GM21390 (cell line): ENCODE measurements at regions not wholly inside any gene's neighbourhood (a gene's known extent, or its start where the extent isn't known, plus 50 kb on each side); places are given as distances from the start of the nearest gene placed in this dataset.
"Not testable (repeated sequence)": the region's sequence is repeated elsewhere in the genome, so short reads cannot be mapped to it uniquely, and the experiment has no call there.

Experiments used
- ATAC-seq: cut with Tn5 transposase; IDR thresholded peaks from one replicate; pipeline ENCODE4 v1.9.1; 2021; ENCODE audit not compliant: unreplicated experiment

- ATAC-seq: no peak
Measured at GRCh38 chr1:88488237-88488636, 195.8 kb upstream of the PKN2 start.

GRCh38 chr1:88490676-88491075 is 193.4 kb upstream of the PKN2 start:
- no peak for ATAC-seq

GRCh38 chr1:88499671-88500070 is 184.4 kb upstream of the PKN2 start:
- no peak for ATAC-seq

GRCh38 chr1:88502886-88503285 is 181.2 kb upstream of the PKN2 start:
- no peak for ATAC-seq

- ATAC-seq: no peak
Measured at GRCh38 chr1:88503646-88504045, 180.4 kb upstream of the PKN2 start.

- no peak for ATAC-seq
Measured at GRCh38 chr1:88504601-88505000, 179.5 kb upstream of the PKN2 start.

- ATAC-seq: no peak
Measured at GRCh38 chr1:88509379-88509778, 174.7 kb upstream of the PKN2 start.

GRCh38 chr1:88514544-88515060 is 169.5 kb upstream of the PKN2 start:
- no peak for ATAC-seq

- not testable (repeated sequence) for ATAC-seq
Measured at GRCh38 chr1:88517499-88517898, 166.6 kb upstream of the PKN2 start.

- no peak for ATAC-seq
Measured at GRCh38 chr1:88519156-88519555, 164.9 kb upstream of the PKN2 start.

GRCh38 chr1:88523854-88524528 is 160.1 kb upstream of the PKN2 start:
- no peak for ATAC-seq

- no peak for ATAC-seq
Measured at GRCh38 chr1:88526456-88526855, 157.6 kb upstream of the PKN2 start.

GRCh38 chr1:88528792-88529191 is 155.3 kb upstream of the PKN2 start:
- no peak for ATAC-seq

GRCh38 chr1:88529581-88529980 is 154.5 kb upstream of the PKN2 start:
- no peak for ATAC-seq

- ATAC-seq: no peak
Measured at GRCh38 chr1:88530246-88530645, 153.8 kb upstream of the PKN2 start.

- no peak for ATAC-seq
Measured at GRCh38 chr1:88537787-88538186, 146.3 kb upstream of the PKN2 start.

GRCh38 chr1:88538222-88538899 is 145.7 kb upstream of the PKN2 start:
- no peak for ATAC-seq

- ATAC-seq: no peak
Measured at GRCh38 chr1:88540255-88540654, 143.8 kb upstream of the PKN2 start.

GRCh38 chr1:88541596-88541995 is 142.5 kb upstream of the PKN2 start:
- no peak for ATAC-seq

- no peak for ATAC-seq
Measured at GRCh38 chr1:88544195-88544594, 139.9 kb upstream of the PKN2 start.

GRCh38 chr1:88549536-88549935 is 134.5 kb upstream of the PKN2 start:
- no peak for ATAC-seq

GRCh38 chr1:88552226-88552625 is 131.8 kb upstream of the PKN2 start:
- no peak for ATAC-seq

GRCh38 chr1:88557014-88557413 is 127.1 kb upstream of the PKN2 start:
- ATAC-seq: no peak
